Small intestine (tissue), 7 donors: ENCODE measurements at regions not wholly inside any gene's neighbourhood (a gene's known extent, or its start where the extent isn't known, plus 50 kb on each side); places are given as distances from the start of the nearest gene placed in this dataset.

ENCODE experiments used
- DNase-seq, 2 donors: peaks; one replicate each; pipeline versions ENCODE4 v3.0.0 to v3.0.0-alpha.2; 2013
- FAIRE-seq: peaks from 2 replicates; lab custom pipeline; 2012; peaks lifted over from hg19 to GRCh38; lab: Jason Lieb, UNC
- H3K27ac ChIP-seq, 3 donors: one replicate each; pipeline ENCODE4 v1.5.1; 2013; ENCODE audit warnings: low read length in 2 of 3, mild to moderate bottlenecking in 2 of 3, control low read depth in 1 of 3, inconsistent platforms in 1 of 3, low read depth in 1 of 3, moderate library complexity in 1 of 3
- H3K27me3 ChIP-seq, 3 donors: one replicate each; pipeline ENCODE4 v1.6.1; 2013; ENCODE audit warnings: low read length in 3 of 3, inconsistent platforms in 1 of 3; ENCODE audit not compliant: control insufficient read depth in 3 of 3, insufficient read depth in 3 of 3
- H3K36me3 ChIP-seq, 3 donors: one replicate each; pipeline ENCODE4 v1.6.1; 2013; ENCODE audit warnings: low read length in 3 of 3, inconsistent platforms in 1 of 3, low read depth in 1 of 3, mild to moderate bottlenecking in 1 of 3, moderate library complexity in 1 of 3; ENCODE audit not compliant: control insufficient read depth in 3 of 3, insufficient read depth in 2 of 3
- H3K4me1 ChIP-seq, 3 donors: one replicate each; pipeline ENCODE4 v1.6.1; 2013; ENCODE audit warnings: low read length in 2 of 3, inconsistent platforms in 1 of 3, low read depth in 1 of 3, mild to moderate bottlenecking in 1 of 3, moderate library complexity in 1 of 3; ENCODE audit not compliant: control insufficient read depth in 3 of 3, insufficient read depth in 2 of 3
- H3K4me3 ChIP-seq, 3 donors: one replicate each; pipeline ENCODE4 v1.5.1; 2013; ENCODE audit warnings: low read length in 3 of 3, control low read depth in 1 of 3, inconsistent platforms in 1 of 3, low read depth in 1 of 3, mild to moderate bottlenecking in 1 of 3, moderate library complexity in 1 of 3
- H3K9me3 ChIP-seq, 2 donors: one replicate each; pipeline ENCODE4 v1.6.1; 2013; ENCODE audit warnings: low read depth in 1 of 2, low read length in 1 of 2; ENCODE audit not compliant: control insufficient read depth in 2 of 2, insufficient read depth in 1 of 2
- WGBS, 3 donors: extraction: QIAGEN DNeasy Blood & Tissue Kit; methylation state at CpG; one replicate each; pipeline ENCODE4 v1.1.7; 2013; 5-methylcytosine and 5-hydroxymethylcytosine counted together
- donor health status: healthy with polysubstance abuse.
- donor health status: control.
- donor health status: control.
- donor health status: Bipolar disorder and iron deficiency.
- donor health status: healthy.

GRCh38 chr11:13110145-13110544 is 101.0 kb downstream of the RASSF10 start:
- Histone ChIP-seq H3K4me1 (peaks cover 0 to 20% (median 0%) of the 10 kb centered on the region in 3 donors), H3K9me3 (peaks cover 0 to 10% of the 10 kb centered on the region in 2 donors), H3K27ac (no peak overlapping the region), H3K27me3 (no peaks in the 10 kb centered on the region), H3K36me3 (no peaks in the 10 kb centered on the region), H3K4me3 (no peak overlapping the region)
- FAIRE-seq, result no peak
- DNase-seq, result no peak
- 82 to 89% (median 83%) methylated on average over 1 of the region's 1 CpG for WGBS, 3 donors

DNA sequence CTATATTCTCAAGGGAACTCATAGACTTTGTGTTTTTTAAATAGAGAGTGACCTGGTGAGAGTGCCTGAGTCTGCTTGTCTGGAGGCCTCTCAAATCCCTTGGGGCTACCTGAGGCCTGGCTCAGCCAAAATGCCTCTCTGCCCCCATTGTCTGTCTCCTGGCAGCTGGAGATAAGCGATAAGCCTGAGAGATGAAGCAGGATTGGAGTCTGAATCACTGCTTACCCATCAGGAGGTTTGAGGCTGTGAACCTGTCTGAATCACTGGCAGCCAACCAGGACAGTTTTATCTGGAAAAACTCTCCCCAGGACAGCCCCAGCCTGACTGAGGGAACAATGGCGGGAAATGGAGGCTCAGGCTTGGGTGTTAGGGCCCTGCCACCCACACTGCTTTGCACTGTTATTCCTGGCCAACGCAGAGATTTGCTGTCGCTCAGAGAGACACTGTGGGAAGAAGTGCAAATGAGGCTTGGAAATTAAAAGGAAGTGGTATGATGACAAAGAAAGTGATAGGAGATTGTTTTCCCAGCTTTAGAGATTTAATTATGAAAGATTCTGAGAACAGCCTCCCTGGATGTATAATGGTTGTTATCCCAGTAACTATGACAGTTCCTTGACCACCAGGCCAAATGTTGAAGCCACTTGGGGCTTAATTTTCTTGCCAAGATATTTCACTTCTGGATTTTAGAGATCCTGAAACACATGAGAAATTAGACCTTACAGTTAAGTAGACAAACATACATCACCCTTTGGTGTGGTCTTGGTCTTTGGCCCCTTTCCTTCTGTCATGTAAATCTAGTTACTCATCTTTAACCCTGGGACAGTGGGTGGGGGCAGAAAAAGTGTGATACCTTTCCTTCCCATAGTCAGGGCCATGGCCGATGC is 102.1 kb downstream of the RASSF10 start:
- 85 to 87% (median 87%) methylated on average over 5 of the region's 5 CpGs for WGBS, 3 donors
- no peak for FAIRE-seq
- Histone ChIP-seq H3K4me1 (peaks cover 0 to 13% (median 0%) of the 10 kb centered on the region in 3 donors), H3K36me3 (no peaks in the 10 kb centered on the region), H3K27ac (no peak overlapping the region), H3K9me3 (peaks cover 0 to 10% of the 10 kb centered on the region in 2 donors), H3K27me3 (no peaks in the 10 kb centered on the region), H3K4me3 (no peak overlapping the region)
- DNase-seq, result no peak

DNA sequence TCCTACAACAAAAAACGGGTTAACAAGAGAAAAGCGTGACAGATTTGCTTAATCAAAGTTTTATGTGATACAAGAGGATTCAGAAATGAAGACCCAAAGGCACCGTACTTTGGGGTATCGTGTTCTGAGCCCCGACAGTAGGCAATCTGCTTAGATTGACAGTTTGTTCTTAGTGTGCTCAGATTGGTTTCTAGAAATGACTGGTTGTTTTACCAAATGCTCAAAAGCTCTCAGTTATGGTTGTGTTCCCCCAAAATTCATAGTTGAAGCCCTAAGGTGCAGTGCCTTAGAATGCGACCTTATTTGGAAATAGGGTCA is 102.7 kb downstream of the RASSF10 start:
- H3K9me3 ChIP-seq, result peaks cover 0 to 10% of the 10 kb centered on the region in 2 donors
- FAIRE-seq (no peak), DNase-seq (no peak)
- H3K27ac ChIP-seq, result no peak overlapping the region
- peaks cover 0 to 13% (median 0%) of the 10 kb centered on the region in 3 donors for H3K4me1 ChIP-seq
- H3K4me3 ChIP-seq, result no peak overlapping the region
- H3K36me3 ChIP-seq, result no peaks in the 10 kb centered on the region
- WGBS, 3 donors, result 73 to 78% (median 75%) methylated on average over 6 of the region's 6 CpGs
- no peaks in the 10 kb centered on the region for H3K27me3 ChIP-seq

- H3K36me3 ChIP-seq, result no peaks in the 10 kb centered on the region
- no peak overlapping the region for H3K4me3 ChIP-seq
- no peak for FAIRE-seq
- no peaks in the 10 kb centered on the region for H3K9me3 ChIP-seq
- H3K27me3 ChIP-seq, result no peaks in the 10 kb centered on the region
- peaks cover 0 to 18% (median 0%) of the 10 kb centered on the region in 3 donors for H3K4me1 ChIP-seq
- DNase-seq, result peak; percentile 29 to 82
- peak overlapping the region in 1 of 3 donors; percentile 5 for H3K27ac ChIP-seq
- 47 to 67% (median 60%) methylated on average over 6 of the region's 6 CpGs for WGBS, 3 donors
These were observed 105.7 kb downstream of the RASSF10 start for GRCh38 chr11:13114566-13115379.

DNA sequence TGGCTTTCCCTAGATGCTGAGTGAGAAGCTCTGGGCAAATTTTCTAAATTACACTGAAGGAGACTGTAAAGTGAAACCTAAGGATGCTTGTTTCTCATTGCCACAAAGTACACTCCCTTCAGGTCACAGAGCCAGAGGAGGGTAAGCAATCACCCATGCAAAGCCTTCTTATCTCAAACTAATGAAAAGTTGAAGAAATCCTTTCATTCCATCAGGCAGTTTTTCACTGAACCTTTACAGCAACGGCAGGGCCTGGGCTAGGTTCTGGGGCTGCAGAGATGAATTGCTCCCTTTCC is 106.2 kb downstream of the RASSF10 start:
- 0 to 44% (median 0%) methylated on average over 1 of the region's 1 CpG for WGBS, 3 donors
- Histone ChIP-seq H3K4me3 (no peak overlapping the region), H3K27ac (peak overlapping the region in 1 of 3 donors; percentile 5), H3K36me3 (no peaks in the 10 kb centered on the region), H3K4me1 (peaks cover 0 to 18% (median 0%) of the 10 kb centered on the region in 3 donors), H3K9me3 (no peaks in the 10 kb centered on the region), H3K27me3 (no peaks in the 10 kb centered on the region)
- DNase-seq (no peak), FAIRE-seq (no peak)

- H3K9me3 ChIP-seq, result no peaks in the 10 kb centered on the region
- H3K36me3 ChIP-seq, result no peaks in the 10 kb centered on the region
- H3K4me3 ChIP-seq, result no peak overlapping the region
- no peak overlapping the region for H3K27ac ChIP-seq
- DNase-seq (no peak), FAIRE-seq (no peak)
- no peaks in the 10 kb centered on the region for H3K27me3 ChIP-seq
- H3K4me1 ChIP-seq, result peaks cover 0 to 18% (median 0%) of the 10 kb centered on the region in 3 donors
- 64 to 98% (median 91%) methylated on average over 2 of the region's 2 CpGs for WGBS, 3 donors
These were observed 107.4 kb downstream of the RASSF10 start for GRCh38 chr11:13116491-13116890.

DNA sequence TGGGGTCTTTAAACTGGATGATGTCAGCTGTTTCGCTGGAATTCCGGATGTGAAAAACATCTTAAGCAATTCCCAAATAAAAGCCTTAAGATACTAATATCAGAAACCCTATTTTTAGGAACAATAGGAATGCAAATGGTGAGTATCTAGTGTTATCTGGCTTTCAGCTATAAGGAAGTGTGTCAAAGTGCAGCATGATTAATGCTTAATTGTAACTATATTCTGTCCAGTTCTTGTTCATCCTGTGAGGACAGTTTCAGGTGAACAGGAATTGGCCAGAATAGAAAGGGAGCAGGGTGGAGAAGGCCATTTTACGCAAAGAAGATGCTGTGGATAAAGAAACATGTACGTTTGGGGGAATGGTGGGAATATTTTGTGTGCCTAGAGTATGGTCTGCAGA is 108.2 kb downstream of the RASSF10 start:
- FAIRE-seq (no peak), DNase-seq (peak in 1 of 2 donors; percentile 52)
- Histone ChIP-seq H3K36me3 (no peaks in the 10 kb centered on the region), H3K27ac (no peak overlapping the region), H3K27me3 (no peaks in the 10 kb centered on the region), H3K4me1 (peaks cover 0 to 18% (median 0%) of the 10 kb centered on the region in 3 donors), H3K9me3 (no peaks in the 10 kb centered on the region), H3K4me3 (no peak overlapping the region)
- WGBS, 3 donors, result 7 to 34% (median 18%) methylated on average over 4 of the region's 4 CpGs

- FAIRE-seq (no peak), DNase-seq (no peak)
- 65 to 75% (median 69%) methylated on average over 5 of the region's 5 CpGs for WGBS, 3 donors
- Histone ChIP-seq H3K27me3 (no peaks in the 10 kb centered on the region), H3K27ac (no peak overlapping the region), H3K9me3 (peaks cover 0 to 6% of the 10 kb centered on the region in 2 donors), H3K36me3 (no peaks in the 10 kb centered on the region), H3K4me3 (no peak overlapping the region), H3K4me1 (peaks cover 0 to 18% (median 0%) of the 10 kb centered on the region in 3 donors)
These were observed 109.1 kb downstream of the RASSF10 start for GRCh38 chr11:13118194-13118593.
